DND-41 (cell line): ENCODE measurements at regions not wholly inside any gene's neighbourhood (a gene's known extent, or its start where the extent isn't known, plus 50 kb on each side); places are given as distances from the start of the nearest gene placed in this dataset.

Source experiments
- CTCF ChIP-seq: IDR thresholded peaks from 2 replicates; pipeline ENCODE4 v1.5.1; 2012; ENCODE audit warnings: borderline replicate concordance, low read length, moderate library complexity, mild to moderate bottlenecking; ENCODE audit not compliant: poor library complexity, severe bottlenecking; ENCODE audit errors: extremely low read depth
- EZH2 ChIP-seq: IDR thresholded peaks from 3 replicates; pipeline ENCODE4 v1.6.1; 2012; ENCODE audit warnings: borderline replicate concordance, low read depth, mild to moderate bottlenecking, moderate library complexity, low read length, inconsistent platforms; ENCODE audit not compliant: severe bottlenecking

GRCh38 chr6:120853489-120853888, 480.8 kb downstream of the TBC1D32 start:
- no peak for TF ChIP-seq EZH2
- no peak for TF ChIP-seq CTCF
